Naive thymus-derived CD8-positive, alpha-beta T cell (primary cell): ENCODE measurements at regions not wholly inside any gene's neighbourhood (a gene's known extent, or its start where the extent isn't known, plus 50 kb on each side); places are given as distances from the start of the nearest gene placed in this dataset.

Experiments used
- ATAC-seq, 2 donors: fragments of 150-1000 bp; cut with Tn5 transposase in 1 of 2; sonication (Bioruptor Pico), chemical (Tn5 transposase) in 1 of 2; 1 replicate in 1 of 2; 2 replicates in 1 of 2; pipeline ENCODE4 v1.10.0; 2021; ENCODE audit warnings: mild to moderate bottlenecking in 2 of 2, moderate library complexity in 2 of 2
- POLR2A ChIA-PET: fragments of 350-600 bp; sonication (Branson Sonifier 250); formaldehyde crosslinking; loops from one replicate; lab custom pipeline; 2021; ENCODE audit warnings: antibody characterized with exemption; lab: Charles Lee
- DNase-seq, 10 donors: peaks; one replicate each; pipeline versions ENCODE4 v3.0.0 to v3.0.0-alpha.2; 2020 to 2022
- H3K27ac Mint-ChIP-seq, 10 donors: one replicate each; pipeline ENCODE4 v1.8.0; 2020 to 2022; ENCODE audit warnings: mild to moderate bottlenecking in 10 of 10, mixed read lengths in 10 of 10, moderate library complexity in 4 of 10, inconsistent platforms in 1 of 10
- H3K27me3 Mint-ChIP-seq, 5 donors: one replicate each; pipeline ENCODE4 v1.8.0; 2021 to 2022; ENCODE audit warnings: mixed read lengths in 5 of 5
- H3K36me3 Mint-ChIP-seq, 3 donors: one replicate each; pipeline ENCODE4 v1.8.0; 2020 to 2022; ENCODE audit warnings: mixed read lengths in 3 of 3, mild to moderate bottlenecking in 2 of 3, inconsistent platforms in 1 of 3
- H3K4me1 Mint-ChIP-seq, 4 donors: one replicate each; pipeline ENCODE4 v1.8.0; 2021 to 2022; ENCODE audit warnings: mixed read lengths in 4 of 4
- H3K4me3 Mint-ChIP-seq, 10 donors: one replicate each; pipeline ENCODE4 v1.8.0; 2020 to 2022; ENCODE audit warnings: mild to moderate bottlenecking in 10 of 10, mixed read lengths in 10 of 10, moderate library complexity in 6 of 10, inconsistent platforms in 1 of 10
- H3K9me3 Mint-ChIP-seq, 9 donors: one replicate each; pipeline ENCODE4 v1.8.0; 2020 to 2022; ENCODE audit warnings: mixed read lengths in 9 of 9, mild to moderate bottlenecking in 3 of 9, inconsistent platforms in 1 of 9, moderate library complexity in 1 of 9

GRCh38 chr12:87804386-87804785 is 224.8 kb downstream of the C12orf50 start:
- Mint-ChIP-seq H3K9me3 (peaks cover 0 to 12% (median 0%) of the 10 kb centered on the region in 9 donors), H3K4me1 (no peaks in the 10 kb centered on the region), H3K27me3 (no peaks in the 10 kb centered on the region), H3K36me3 (no peaks in the 10 kb centered on the region), H3K4me3 (no peak overlapping the region), H3K27ac (no peak overlapping the region)
- ATAC-seq (no peak), DNase-seq (no peak)
- POLR2A ChIA-PET, result no interaction called here

DNA sequence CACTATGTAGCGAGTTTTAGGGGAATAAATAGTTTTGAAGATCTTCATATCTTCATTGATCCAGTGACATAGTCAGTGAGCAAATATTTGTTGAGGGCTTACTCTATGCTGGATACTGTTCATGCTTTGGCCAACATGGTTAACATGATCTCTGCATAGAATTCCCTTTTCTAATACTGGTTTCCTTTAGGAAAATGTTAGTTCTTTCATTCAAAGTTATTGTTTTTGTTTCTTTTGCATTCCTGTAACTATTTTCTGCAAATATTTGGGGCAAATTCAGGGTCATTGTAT is 226.5 kb downstream of the C12orf50 start:
- H3K4me3 Mint-ChIP-seq, result no peak overlapping the region
- peaks cover 0 to 14% (median 0%) of the 10 kb centered on the region in 9 donors for H3K9me3 Mint-ChIP-seq
- POLR2A ChIA-PET, result no interaction called here
- H3K4me1 Mint-ChIP-seq, result no peaks in the 10 kb centered on the region
- no peak overlapping the region for H3K27ac Mint-ChIP-seq
- DNase-seq (no peak), ATAC-seq (no peak)
- H3K27me3 Mint-ChIP-seq, result no peaks in the 10 kb centered on the region
- H3K36me3 Mint-ChIP-seq, result no peaks in the 10 kb centered on the region

- Mint-ChIP-seq H3K9me3 (peaks cover 0 to 14% (median 0%) of the 10 kb centered on the region in 9 donors), H3K27ac (no peak overlapping the region), H3K27me3 (no peaks in the 10 kb centered on the region), H3K36me3 (no peaks in the 10 kb centered on the region), H3K4me1 (no peaks in the 10 kb centered on the region), H3K4me3 (no peak overlapping the region)
- ATAC-seq (no peak), DNase-seq (no peak)
- POLR2A ChIA-PET, result no interaction called here
Measured at GRCh38 chr12:87801860-87802720, 227.1 kb downstream of the C12orf50 start.

GRCh38 chr12:87796961-87797516 is 232.2 kb downstream of the C12orf50 start:
- Mint-ChIP-seq H3K4me1 (no peaks in the 10 kb centered on the region), H3K27ac (no peak overlapping the region), H3K27me3 (no peaks in the 10 kb centered on the region), H3K9me3 (peaks cover 0 to 14% (median 0%) of the 10 kb centered on the region in 9 donors), H3K4me3 (no peak overlapping the region), H3K36me3 (no peaks in the 10 kb centered on the region)
- DNase-seq (no peak), ATAC-seq (no peak)
- POLR2A ChIA-PET, result no interaction called here

DNA sequence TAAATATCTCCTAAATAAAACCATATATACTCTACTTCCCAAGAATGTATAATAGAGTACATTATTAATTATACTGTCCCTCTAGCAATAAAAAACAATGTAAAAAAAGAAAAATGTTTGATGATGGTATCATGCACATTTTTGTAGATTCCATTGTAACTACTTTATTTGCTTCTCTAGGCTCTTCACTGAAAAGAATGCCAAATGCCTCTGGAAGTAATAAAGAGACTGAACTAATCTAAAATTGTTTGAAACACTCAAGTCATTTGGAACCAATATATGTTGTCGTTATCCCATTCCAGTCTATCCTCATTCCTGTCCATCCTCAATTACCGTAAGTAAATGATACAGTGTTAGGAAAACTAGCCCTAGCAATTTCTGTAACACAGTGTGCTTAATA is 233.6 kb downstream of the C12orf50 start:
- H3K27ac Mint-ChIP-seq, result no peak overlapping the region
- no peak overlapping the region for H3K4me3 Mint-ChIP-seq
- no peaks in the 10 kb centered on the region for H3K4me1 Mint-ChIP-seq
- POLR2A ChIA-PET, result no interaction called here
- H3K27me3 Mint-ChIP-seq, result no peaks in the 10 kb centered on the region
- H3K36me3 Mint-ChIP-seq, result no peaks in the 10 kb centered on the region
- no peak for ATAC-seq
- H3K9me3 Mint-ChIP-seq, result peaks cover 0 to 14% (median 0%) of the 10 kb centered on the region in 9 donors
- no peak for DNase-seq

- no peak for ATAC-seq
- Mint-ChIP-seq H3K4me3 (no peak overlapping the region), H3K9me3 (peaks cover 0 to 7% (median 0%) of the 10 kb centered on the region in 9 donors), H3K27ac (no peak overlapping the region), H3K36me3 (no peaks in the 10 kb centered on the region), H3K27me3 (no peaks in the 10 kb centered on the region), H3K4me1 (no peaks in the 10 kb centered on the region)
- POLR2A ChIA-PET, result no interaction called here
- DNase-seq, result no peak
Measured at GRCh38 chr12:87794854-87795253, 234.3 kb downstream of the C12orf50 start.

GRCh38 chr12:87793131-87793530 is 236.1 kb downstream of the C12orf50 start:
- H3K4me1 Mint-ChIP-seq, result no peaks in the 10 kb centered on the region
- no peak overlapping the region for H3K27ac Mint-ChIP-seq
- peaks cover 0 to 3% (median 0%) of the 10 kb centered on the region in 9 donors for H3K9me3 Mint-ChIP-seq
- DNase-seq (no peak), ATAC-seq (no peak)
- no peak overlapping the region for H3K4me3 Mint-ChIP-seq
- H3K36me3 Mint-ChIP-seq, result no peaks in the 10 kb centered on the region
- no peaks in the 10 kb centered on the region for H3K27me3 Mint-ChIP-seq
- POLR2A ChIA-PET, result no interaction called here

DNA sequence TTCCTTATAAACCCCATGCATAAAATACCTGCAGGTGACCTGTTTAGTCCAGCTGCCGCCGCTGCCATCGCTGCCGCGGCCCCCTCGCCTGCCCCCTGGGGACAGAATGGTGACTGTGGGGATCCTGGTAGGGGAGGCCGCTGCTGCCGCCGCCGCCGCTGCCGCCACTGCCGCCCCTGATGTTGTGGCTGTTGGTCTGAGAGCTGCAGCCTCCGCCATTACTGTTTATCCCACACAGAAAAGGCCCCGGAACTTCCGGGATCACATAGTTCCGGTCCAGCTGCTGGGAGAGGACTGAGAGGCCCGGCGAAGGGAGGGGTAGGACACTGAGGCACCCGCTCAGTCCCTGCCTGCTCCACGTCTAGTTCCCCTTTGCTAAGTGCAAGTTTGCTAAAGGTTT is 244.9 kb downstream of the C12orf50 start:
- Mint-ChIP-seq H3K27me3 (no peaks in the 10 kb centered on the region), H3K4me3 (no peak overlapping the region), H3K36me3 (no peaks in the 10 kb centered on the region), H3K4me1 (peaks cover 0 to 1% (median 0%) of the 10 kb centered on the region in 4 donors), H3K27ac (no peak overlapping the region), H3K9me3 (peaks cover 0 to 12% (median 2%) of the 10 kb centered on the region in 9 donors)
- no peak for DNase-seq
- no peak for ATAC-seq
- POLR2A ChIA-PET, result no interaction called here

GRCh38 chr12:87783467-87783866 is 245.7 kb downstream of the C12orf50 start:
- Mint-ChIP-seq H3K4me3 (no peak overlapping the region), H3K9me3 (peaks cover 0 to 12% (median 2%) of the 10 kb centered on the region in 9 donors), H3K4me1 (peaks cover 0 to 1% (median 0%) of the 10 kb centered on the region in 4 donors), H3K36me3 (no peaks in the 10 kb centered on the region), H3K27me3 (no peaks in the 10 kb centered on the region), H3K27ac (no peak overlapping the region)
- ATAC-seq, result no peak
- no peak for DNase-seq
- POLR2A ChIA-PET, result no interaction called here

- peaks cover 0 to 12% (median 2%) of the 10 kb centered on the region in 9 donors for H3K9me3 Mint-ChIP-seq
- no peak overlapping the region for H3K27ac Mint-ChIP-seq
- POLR2A ChIA-PET, result no interaction called here
- H3K4me1 Mint-ChIP-seq, result peaks cover 0 to 1% (median 0%) of the 10 kb centered on the region in 4 donors
- no peak overlapping the region for H3K4me3 Mint-ChIP-seq
- no peaks in the 10 kb centered on the region for H3K27me3 Mint-ChIP-seq
- DNase-seq, result no peak
- no peak for ATAC-seq
- H3K36me3 Mint-ChIP-seq, result no peaks in the 10 kb centered on the region
Measured at GRCh38 chr12:87782838-87783237, 246.4 kb downstream of the C12orf50 start.

GRCh38 chr12:87779858-87780498 is 249.2 kb downstream of the C12orf50 start:
- POLR2A ChIA-PET, result no interaction called here
- H3K27me3 Mint-ChIP-seq, result no peaks in the 10 kb centered on the region
- H3K27ac Mint-ChIP-seq, result no peak overlapping the region
- peaks cover 0 to 1% (median 0%) of the 10 kb centered on the region in 4 donors for H3K4me1 Mint-ChIP-seq
- DNase-seq (no peak), ATAC-seq (no peak)
- H3K9me3 Mint-ChIP-seq, result peaks cover 0 to 12% (median 0%) of the 10 kb centered on the region in 9 donors
- no peaks in the 10 kb centered on the region for H3K36me3 Mint-ChIP-seq
- H3K4me3 Mint-ChIP-seq, result no peak overlapping the region

GRCh38 chr12:87779016-87779415 is 250.2 kb downstream of the C12orf50 start:
- ATAC-seq, result no peak
- DNase-seq, result no peak
- POLR2A ChIA-PET, result no interaction called here
- peaks cover 0 to 11% (median 2%) of the 10 kb centered on the region in 9 donors for H3K9me3 Mint-ChIP-seq
- no peaks in the 10 kb centered on the region for H3K36me3 Mint-ChIP-seq
- H3K4me1 Mint-ChIP-seq, result peaks cover 0 to 1% (median 0%) of the 10 kb centered on the region in 4 donors
- no peak overlapping the region for H3K27ac Mint-ChIP-seq
- H3K27me3 Mint-ChIP-seq, result no peaks in the 10 kb centered on the region
- H3K4me3 Mint-ChIP-seq, result no peak overlapping the region

GRCh38 chr12:87778065-87778464 is 251.1 kb downstream of the C12orf50 start:
- Mint-ChIP-seq H3K4me1 (peaks cover 0 to 1% (median 0%) of the 10 kb centered on the region in 4 donors), H3K4me3 (no peak overlapping the region), H3K9me3 (peaks cover 0 to 5% (median 0%) of the 10 kb centered on the region in 9 donors), H3K27me3 (no peaks in the 10 kb centered on the region), H3K27ac (no peak overlapping the region), H3K36me3 (no peaks in the 10 kb centered on the region)
- no peak for ATAC-seq
- POLR2A ChIA-PET, result no interaction called here
- DNase-seq, result no peak
